GM21825 (cell line): ENCODE measurements at regions not wholly inside any gene's neighbourhood (a gene's known extent, or its start where the extent isn't known, plus 50 kb on each side); places are given as distances from the start of the nearest gene placed in this dataset.

Experiments used
- ATAC-seq: cut with Tn5 transposase; IDR thresholded peaks from one replicate; pipeline ENCODE4 v1.9.1; 2021; ENCODE audit warnings: mild to moderate bottlenecking, moderate library complexity; ENCODE audit not compliant: unreplicated experiment

DNA sequence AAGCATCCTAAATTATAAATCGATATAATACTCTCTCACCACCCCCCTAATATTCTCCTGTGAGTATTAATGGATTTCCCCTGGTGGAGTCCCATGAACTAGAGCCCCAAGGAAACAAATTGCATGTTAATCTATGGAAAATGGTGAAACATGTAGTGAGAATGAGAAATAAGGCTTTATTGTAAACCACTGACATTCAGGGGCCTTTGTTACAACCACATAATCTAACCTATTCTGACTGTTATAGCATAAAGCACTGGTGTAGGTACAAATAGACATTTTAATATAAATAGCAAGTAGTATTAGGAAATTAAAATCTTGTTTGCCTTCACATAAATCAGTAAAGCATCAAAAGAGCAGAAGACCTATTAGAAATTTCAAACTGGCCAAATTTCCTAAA, 65.3 kb upstream of the TLK1 start:
- ATAC-seq, result no peak

DNA sequence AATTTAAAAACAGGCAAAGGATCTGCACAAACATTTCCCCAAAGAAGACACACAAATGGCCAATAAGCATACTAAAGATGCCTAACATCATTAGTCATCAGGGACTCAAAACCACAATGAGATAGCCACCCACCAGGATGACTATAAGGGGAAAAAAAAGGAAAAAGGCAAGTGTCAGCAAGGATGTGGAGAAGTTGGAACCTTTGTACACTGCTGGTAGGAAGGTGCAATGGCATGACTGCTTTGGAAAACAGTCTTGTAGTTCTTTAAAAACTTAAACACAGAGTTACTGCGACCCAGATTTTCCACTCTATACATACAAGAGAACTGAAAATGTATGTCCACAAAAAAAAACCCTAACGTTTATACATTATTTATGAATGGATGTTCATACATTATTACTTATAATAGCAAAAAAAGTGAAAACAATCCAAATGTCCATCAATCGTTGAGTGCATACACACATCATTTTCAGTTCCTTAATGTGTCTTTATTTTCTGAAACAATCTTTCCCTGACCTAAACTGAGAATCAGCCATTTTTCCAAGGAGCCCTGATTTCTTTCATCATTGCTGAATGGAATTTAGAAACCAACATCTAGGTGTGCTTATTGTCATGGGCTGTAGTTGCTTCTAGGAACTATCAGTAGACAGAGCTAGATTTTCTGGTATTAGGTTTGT, 64.7 kb upstream of the TLK1 start:
- no peak for ATAC-seq

DNA sequence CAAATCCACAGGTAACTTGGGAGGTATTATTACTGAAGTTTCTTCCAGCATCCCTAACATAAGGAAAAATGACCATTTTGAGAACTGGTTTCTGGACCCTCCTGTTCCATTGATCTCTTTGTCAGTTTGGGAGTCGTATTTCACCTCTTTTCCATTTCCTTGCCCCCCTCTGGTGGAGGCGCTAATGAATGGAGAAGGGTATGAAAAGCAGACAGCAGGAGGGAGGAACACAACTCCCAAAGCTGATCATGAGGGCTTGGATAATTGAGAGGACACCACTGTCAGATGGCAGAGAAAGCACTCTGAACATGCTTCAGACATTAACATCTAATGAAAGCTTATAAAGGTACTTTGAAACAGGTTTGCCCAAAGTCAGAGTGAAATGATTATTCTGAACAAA, 56.6 kb upstream of the TLK1 start:
- no peak for ATAC-seq

DNA sequence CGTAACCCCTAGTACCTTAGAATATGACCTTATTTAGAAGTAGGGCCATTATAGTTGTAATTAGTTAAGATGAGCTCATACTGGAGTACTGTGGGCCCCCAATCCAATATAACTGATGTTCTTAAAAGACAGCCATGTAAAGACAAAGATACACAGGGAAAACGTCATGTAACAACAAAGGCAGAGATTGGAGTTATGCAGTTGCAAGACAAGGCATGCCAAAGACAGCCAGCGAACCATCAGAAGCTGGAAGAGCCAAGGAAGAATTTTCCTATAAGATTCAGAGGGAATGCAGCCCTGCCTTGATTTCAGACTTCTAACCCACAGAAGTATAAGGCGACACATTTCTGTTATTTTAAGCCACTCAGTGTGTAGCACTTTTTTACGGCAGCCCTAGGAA, 55.9 kb upstream of the TLK1 start:
- no peak for ATAC-seq

DNA sequence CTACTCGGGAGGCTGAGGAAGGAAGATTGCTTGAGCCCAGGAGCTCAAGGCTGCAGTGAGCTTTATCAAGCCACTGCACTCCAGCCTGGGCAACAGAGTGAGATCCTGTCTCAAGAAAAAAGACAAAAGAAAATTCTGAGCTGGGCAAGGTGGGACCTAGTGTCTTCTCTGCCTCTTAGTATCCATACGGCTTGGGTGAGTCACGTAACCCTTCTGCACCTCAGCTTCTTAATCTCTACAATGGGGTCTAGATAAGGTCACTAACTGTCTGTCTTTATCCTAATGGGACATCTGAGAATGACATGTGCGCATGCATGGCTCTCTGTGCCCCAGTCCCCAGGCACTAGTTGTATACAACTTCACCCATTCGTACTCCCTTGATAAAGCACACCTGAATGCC, 53.4 kb upstream of the TLK1 start:
- ATAC-seq, result no peak

DNA sequence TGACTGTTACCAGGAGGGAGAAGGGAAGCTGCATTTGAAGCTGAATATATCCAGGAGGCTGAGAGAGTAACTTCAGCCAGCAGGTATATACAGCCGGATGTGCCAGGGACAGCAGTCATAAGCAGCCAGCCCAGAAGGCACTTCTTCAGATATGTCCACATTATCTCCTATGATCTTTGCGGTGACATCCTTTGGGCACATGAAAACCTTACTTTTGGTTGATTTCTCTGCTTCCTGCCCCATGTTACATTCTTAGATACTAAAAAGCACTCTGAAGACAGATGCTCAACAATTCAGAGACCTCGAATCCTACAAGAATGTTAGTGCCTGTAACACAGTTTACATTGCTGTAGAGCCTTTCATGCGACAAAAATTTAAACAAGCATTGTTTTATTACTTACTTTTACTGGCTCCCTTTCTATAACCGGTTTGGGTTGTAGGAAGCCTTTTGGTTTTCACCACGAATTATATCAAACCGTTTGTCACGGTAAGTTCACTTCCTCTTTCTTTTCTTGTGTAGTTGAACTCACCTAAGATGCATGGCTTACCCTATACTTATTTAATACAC, 50.3 kb upstream of the TLK1 start:
- peak; percentile 76 for ATAC-seq
